ENCODE measurements at regions not wholly inside any gene's neighbourhood (a gene's known extent, or its start where the extent isn't known, plus 50 kb on each side); places are given as distances from the start of the nearest gene placed in this dataset.

DNA sequence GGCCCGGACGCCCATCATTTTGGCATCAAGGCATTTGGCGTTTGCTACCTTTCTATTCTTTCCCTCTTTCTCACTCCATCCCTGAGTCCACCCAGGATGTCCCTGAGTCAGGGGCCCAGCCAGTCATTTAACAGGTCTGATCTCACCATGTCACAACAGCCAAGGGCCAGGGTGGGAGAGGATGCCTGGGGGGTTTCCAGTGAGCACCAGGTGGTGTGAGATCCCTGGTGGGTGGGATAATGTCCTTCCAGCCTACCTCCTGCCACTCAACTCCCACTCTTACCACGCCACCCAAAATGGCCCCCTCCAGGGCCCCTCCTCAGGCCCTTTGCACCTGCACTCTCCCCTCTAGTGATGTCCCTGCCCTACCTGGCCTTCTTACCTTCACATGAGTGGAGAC, 310.8 kb downstream of the BCL11B start:
- Histone ChIP-seq H3K79me1 (ENCODE audit: low read depth, low read length) (no peaks in the 10 kb centered on the region), H3K9ac (ENCODE audit: low read depth, low read length, poor library complexity) (no peak overlapping the region), H3K23ac (ENCODE audit: low read depth, low read length, poor library complexity) (no peak overlapping the region), H2BK15ac (ENCODE audit: low read length) (no peak overlapping the region), H2BK5ac (ENCODE audit: low read length) (no peak overlapping the region), H3K4me2 (ENCODE audit: insufficient read depth, low read length, poor library complexity, severe bottlenecking) (no peak overlapping the region), H3K36me3 (replicated peaks in 1 of 2; ENCODE audit: control insufficient read depth in 2 of 2, insufficient read depth in 2 of 2, low read length in 2 of 2) (no peaks in the 10 kb centered on the region), H3K4ac (ENCODE audit: low read length) (no peak overlapping the region), H3K27me3 (ENCODE audit: control insufficient read depth in 3 of 3, insufficient read depth in 3 of 3, low read depth in 1 of 3, low read length in 3 of 3) (peaks cover 0 to 2% (median 0%) of the 10 kb centered on the region in 3 experiments), H2AFZ (ENCODE audit: low read length) (no peak overlapping the region), H4K91ac (ENCODE audit: low read depth, low read length, poor library complexity) (no peak overlapping the region), H2BK120ac (ENCODE audit: low read depth, low read length) (no peak overlapping the region), H3K18ac (ENCODE audit: low read length) (no peak overlapping the region), H3K4me3 (ENCODE audit: low read length in 2 of 2) (no peak overlapping the region), H3K27ac (replicated peaks; ENCODE audit: low read length) (no peak overlapping the region), H2AK5ac (ENCODE audit: low read depth, low read length) (no peak overlapping the region), H3K9me3 (replicated peaks in 1 of 2; ENCODE audit: control insufficient read depth in 2 of 2, insufficient read depth in 1 of 2, low read depth in 1 of 2, low read length in 2 of 2) (no peaks in the 10 kb centered on the region), H3K4me1 (ENCODE audit: control insufficient read depth in 2 of 2, insufficient read depth in 1 of 2, low read depth in 1 of 2, low read length in 2 of 2) (no peaks in the 10 kb centered on the region), H3K14ac (ENCODE audit: low read length) (no peak overlapping the region), H2BK12ac (ENCODE audit: low read length) (no peak overlapping the region), H4K8ac (ENCODE audit: low read depth, low read length) (no peak overlapping the region)
- WGBS, 2 donors (ENCODE audit: extremely low coverage in 2 of 2, insufficient read length in 2 of 2, insufficient replicate concordance in 1 of 2), result no CpG with 5 or more reads among the region's 4 CpGs
- DNase-seq (ENCODE audit: low spot score), result no peak

DNA sequence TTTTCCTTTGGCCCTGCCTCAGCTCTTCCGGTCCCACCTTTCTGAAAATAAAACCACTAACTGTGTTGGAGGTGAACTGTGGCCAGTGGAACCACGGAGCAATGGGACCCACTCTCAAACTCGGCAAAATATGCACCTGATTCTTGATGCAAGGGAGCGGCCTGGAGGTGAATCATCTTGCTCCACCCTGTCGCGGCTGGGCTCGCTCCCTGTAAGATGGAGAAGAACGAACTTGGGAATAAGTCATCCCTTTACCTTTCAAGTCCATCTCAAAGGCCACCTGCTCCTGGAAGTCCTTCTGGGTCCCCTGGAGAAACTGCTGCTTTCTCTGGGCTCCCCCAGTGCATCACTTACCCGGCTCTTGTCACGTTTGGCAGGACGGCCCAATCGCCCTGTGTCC, 309.9 kb downstream of the BCL11B start:
- no peak overlapping the region for H4K8ac ChIP-seq (ENCODE audit: low read depth, low read length)
- H3K4ac ChIP-seq (ENCODE audit: low read length), result no peak overlapping the region
- H3K4me1 ChIP-seq (ENCODE audit: control insufficient read depth in 2 of 2, insufficient read depth in 1 of 2, low read depth in 1 of 2, low read length in 2 of 2), result no peaks in the 10 kb centered on the region

DNA sequence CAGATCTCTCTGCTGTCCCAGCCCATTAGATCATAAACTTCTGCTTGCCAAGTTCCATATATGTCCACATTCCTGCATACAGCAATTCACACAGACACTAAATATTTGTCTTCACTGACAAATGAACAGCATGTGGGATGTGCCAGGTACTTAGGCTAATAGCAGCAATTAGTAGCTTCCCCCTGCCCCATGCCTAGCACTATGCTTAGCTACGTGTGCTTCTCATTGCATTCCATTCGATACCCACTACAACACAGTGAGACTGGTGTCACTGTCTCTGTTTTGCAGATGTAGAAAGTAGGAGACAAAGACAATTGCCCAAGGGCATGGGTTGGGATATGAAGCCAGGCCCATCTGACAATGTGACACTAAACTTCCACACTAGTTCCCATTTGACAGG, 308.4 kb downstream of the BCL11B start:
- H3K27me3 ChIP-seq (ENCODE audit: control insufficient read depth in 3 of 3, insufficient read depth in 3 of 3, low read depth in 1 of 3, low read length in 3 of 3), result peaks cover 0 to 1% (median 0%) of the 10 kb centered on the region in 3 experiments
- no peak overlapping the region for H3K4ac ChIP-seq (ENCODE audit: low read length)
- no peak for DNase-seq (ENCODE audit: low spot score)
- no peak overlapping the region for H2BK5ac ChIP-seq (ENCODE audit: low read length)
- no peak overlapping the region for H4K91ac ChIP-seq (ENCODE audit: low read depth, low read length, poor library complexity)
- H3K4me1 ChIP-seq (ENCODE audit: control insufficient read depth in 2 of 2, insufficient read depth in 1 of 2, low read depth in 1 of 2, low read length in 2 of 2), result no peaks in the 10 kb centered on the region
- H2AK5ac ChIP-seq (ENCODE audit: low read depth, low read length), result no peak overlapping the region
- H3K14ac ChIP-seq (ENCODE audit: low read length), result no peak overlapping the region
- H3K9me3 ChIP-seq (replicated peaks in 1 of 2; ENCODE audit: control insufficient read depth in 2 of 2, insufficient read depth in 1 of 2, low read depth in 1 of 2, low read length in 2 of 2), result no peaks in the 10 kb centered on the region
- H2AFZ ChIP-seq (ENCODE audit: low read length), result no peak overlapping the region
- no CpG with 5 or more reads among the region's 2 CpGs for WGBS, 2 donors (ENCODE audit: extremely low coverage in 2 of 2, insufficient read length in 2 of 2, insufficient replicate concordance in 1 of 2)
- no peaks in the 10 kb centered on the region for H3K36me3 ChIP-seq (replicated peaks in 1 of 2; ENCODE audit: control insufficient read depth in 2 of 2, insufficient read depth in 2 of 2, low read length in 2 of 2)
- no peak overlapping the region for H3K18ac ChIP-seq (ENCODE audit: low read length)
- H3K79me1 ChIP-seq (ENCODE audit: low read depth, low read length), result no peaks in the 10 kb centered on the region
- H3K27ac ChIP-seq (replicated peaks; ENCODE audit: low read length), result no peak overlapping the region
- H2BK120ac ChIP-seq (ENCODE audit: low read depth, low read length), result no peak overlapping the region
- H3K23ac ChIP-seq (ENCODE audit: low read depth, low read length, poor library complexity), result no peak overlapping the region
- no peak overlapping the region for H4K8ac ChIP-seq (ENCODE audit: low read depth, low read length)
- H3K4me2 ChIP-seq (ENCODE audit: insufficient read depth, low read length, poor library complexity, severe bottlenecking), result no peak overlapping the region
- no peak overlapping the region for H2BK12ac ChIP-seq (ENCODE audit: low read length)
- H3K9ac ChIP-seq (ENCODE audit: low read depth, low read length, poor library complexity), result no peak overlapping the region
- H2BK15ac ChIP-seq (ENCODE audit: low read length), result no peak overlapping the region
- H3K4me3 ChIP-seq (ENCODE audit: low read length in 2 of 2), result no peak overlapping the region

More for the DNA sequence above, 309.9 kb downstream of the BCL11B start:
- Histone ChIP-seq H3K27ac (replicated peaks; ENCODE audit: low read length) (no peak overlapping the region), H3K9ac (ENCODE audit: low read depth, low read length, poor library complexity) (no peak overlapping the region), H2AFZ (ENCODE audit: low read length) (no peak overlapping the region), H2BK5ac (ENCODE audit: low read length) (no peak overlapping the region), H3K23ac (ENCODE audit: low read depth, low read length, poor library complexity) (no peak overlapping the region), H3K36me3 (replicated peaks in 1 of 2; ENCODE audit: control insufficient read depth in 2 of 2, insufficient read depth in 2 of 2, low read length in 2 of 2) (no peaks in the 10 kb centered on the region), H3K79me1 (ENCODE audit: low read depth, low read length) (no peaks in the 10 kb centered on the region), H2BK120ac (ENCODE audit: low read depth, low read length) (no peak overlapping the region), H4K91ac (ENCODE audit: low read depth, low read length, poor library complexity) (no peak overlapping the region), H2BK12ac (ENCODE audit: low read length) (no peak overlapping the region), H3K27me3 (ENCODE audit: control insufficient read depth in 3 of 3, insufficient read depth in 3 of 3, low read depth in 1 of 3, low read length in 3 of 3) (no peaks in the 10 kb centered on the region), H3K9me3 (replicated peaks in 1 of 2; ENCODE audit: control insufficient read depth in 2 of 2, insufficient read depth in 1 of 2, low read depth in 1 of 2, low read length in 2 of 2) (no peaks in the 10 kb centered on the region), H2AK5ac (ENCODE audit: low read depth, low read length) (no peak overlapping the region), H3K4me3 (ENCODE audit: low read length in 2 of 2) (no peak overlapping the region), H3K14ac (ENCODE audit: low read length) (no peak overlapping the region), H3K18ac (ENCODE audit: low read length) (no peak overlapping the region), H2BK15ac (ENCODE audit: low read length) (no peak overlapping the region), H3K4me2 (ENCODE audit: insufficient read depth, low read length, poor library complexity, severe bottlenecking) (no peak overlapping the region)
- no peak for DNase-seq (ENCODE audit: low spot score)
- no CpG with 5 or more reads among the region's 12 CpGs for WGBS, 2 donors (ENCODE audit: extremely low coverage in 2 of 2, insufficient read length in 2 of 2, insufficient replicate concordance in 1 of 2)

DNA sequence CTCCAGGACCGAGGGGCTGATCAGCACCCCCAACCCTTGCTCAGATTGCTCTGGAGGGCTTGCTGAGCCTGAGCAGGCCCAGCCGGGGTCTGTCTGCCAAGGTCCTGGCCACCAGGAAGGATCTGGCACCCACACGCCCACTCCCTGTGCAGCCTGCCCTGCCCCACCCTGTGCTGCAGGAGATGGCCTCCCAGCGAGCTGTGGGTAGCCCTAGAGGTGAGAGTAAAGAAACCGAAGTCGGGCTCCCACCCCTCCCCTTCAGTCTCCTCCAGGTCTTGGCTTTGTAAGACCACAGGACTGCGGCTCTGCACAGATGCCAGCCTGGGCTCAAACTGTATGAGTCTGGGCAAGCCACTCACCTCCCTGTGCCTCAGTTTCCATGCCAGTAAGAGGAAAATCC, 307.8 kb downstream of the BCL11B start:
- no peak for DNase-seq (ENCODE audit: low spot score)
- Histone ChIP-seq H3K9ac (ENCODE audit: low read depth, low read length, poor library complexity) (no peak overlapping the region), H3K79me1 (ENCODE audit: low read depth, low read length) (no peaks in the 10 kb centered on the region), H3K4me2 (ENCODE audit: insufficient read depth, low read length, poor library complexity, severe bottlenecking) (no peak overlapping the region), H2BK12ac (ENCODE audit: low read length) (no peak overlapping the region), H3K36me3 (replicated peaks in 1 of 2; ENCODE audit: control insufficient read depth in 2 of 2, insufficient read depth in 2 of 2, low read length in 2 of 2) (no peaks in the 10 kb centered on the region), H3K23ac (ENCODE audit: low read depth, low read length, poor library complexity) (no peak overlapping the region), H3K14ac (ENCODE audit: low read length) (no peak overlapping the region), H3K18ac (ENCODE audit: low read length) (peak overlapping the region; percentile 68), H3K4ac (ENCODE audit: low read length) (no peak overlapping the region), H4K8ac (ENCODE audit: low read depth, low read length) (no peak overlapping the region), H2AK5ac (ENCODE audit: low read depth, low read length) (peak overlapping the region; percentile 40), H3K27ac (replicated peaks; ENCODE audit: low read length) (no peak overlapping the region), H4K91ac (ENCODE audit: low read depth, low read length, poor library complexity) (no peak overlapping the region), H3K4me3 (ENCODE audit: low read length in 2 of 2) (no peak overlapping the region), H3K27me3 (ENCODE audit: control insufficient read depth in 3 of 3, insufficient read depth in 3 of 3, low read depth in 1 of 3, low read length in 3 of 3) (peaks cover 0 to 1% (median 0%) of the 10 kb centered on the region in 3 experiments), H3K9me3 (replicated peaks in 1 of 2; ENCODE audit: control insufficient read depth in 2 of 2, insufficient read depth in 1 of 2, low read depth in 1 of 2, low read length in 2 of 2) (no peaks in the 10 kb centered on the region), H3K4me1 (ENCODE audit: control insufficient read depth in 2 of 2, insufficient read depth in 1 of 2, low read depth in 1 of 2, low read length in 2 of 2) (no peaks in the 10 kb centered on the region), H2AFZ (ENCODE audit: low read length) (no peak overlapping the region), H2BK5ac (ENCODE audit: low read length) (no peak overlapping the region), H2BK120ac (ENCODE audit: low read depth, low read length) (peak overlapping the region; percentile 29), H2BK15ac (ENCODE audit: low read length) (no peak overlapping the region)
- WGBS, 2 donors (ENCODE audit: extremely low coverage in 2 of 2, insufficient read length in 2 of 2, insufficient replicate concordance in 1 of 2), result no CpG with 5 or more reads among the region's 7 CpGs
